Neural crest cell (in vitro differentiated cells): ENCODE measurements at regions not wholly inside any gene's neighbourhood (a gene's known extent, or its start where the extent isn't known, plus 50 kb on each side); places are given as distances from the start of the nearest gene placed in this dataset.
"Not testable (repeated sequence)": the region's sequence is repeated elsewhere in the genome, so short reads cannot be mapped to it uniquely, and the experiment has no call there.

ENCODE experiments used
- DNase-seq: peaks from one replicate; pipeline ENCODE4 v3.0.0; 2021; ENCODE audit warnings: low read depth, mixed read lengths, low spot score
- H3K27ac Mint-ChIP-seq: one replicate; pipeline ENCODE4 v1.8.0; 2021; ENCODE audit warnings: mild to moderate bottlenecking, mixed read lengths; ENCODE audit not compliant: unreplicated experiment
- H3K27me3 Mint-ChIP-seq: 2 replicates; pipeline ENCODE4 v1.8.0; 2021; ENCODE audit warnings: low read depth, mild to moderate bottlenecking, mixed read lengths
- H3K36me3 Mint-ChIP-seq: 2 replicates; pipeline ENCODE4 v1.8.0; 2021; ENCODE audit warnings: low read depth, mild to moderate bottlenecking, mixed read lengths
- H3K4me1 Mint-ChIP-seq: 2 replicates; pipeline ENCODE4 v1.8.0; 2021; ENCODE audit warnings: mixed read lengths
- H3K4me3 Mint-ChIP-seq: one replicate; pipeline ENCODE4 v1.8.0; 2021; ENCODE audit warnings: mild to moderate bottlenecking, mixed read lengths
- H3K9me3 Mint-ChIP-seq: 2 replicates; pipeline ENCODE4 v1.8.0; 2021; ENCODE audit warnings: mixed read lengths
- CTCF ChIP-seq: fragments of 200-600 bp; sonication (generic); conservative IDR thresholded peaks from 2 replicates; pipeline ENCODE4 v1.5.0; 2021; ENCODE audit warnings: antibody characterized with exemption, mild to moderate bottlenecking

- H3K4me1 Mint-ChIP-seq, H3K4me3 Mint-ChIP-seq, H3K27ac Mint-ChIP-seq, H3K27me3 Mint-ChIP-seq, DNase-seq, H3K36me3 Mint-ChIP-seq, H3K9me3 Mint-ChIP-seq: not testable (repeated sequence)
These were observed 55.3 kb downstream of the BBS10 start for GRCh38 chr12:76292891-76293290.

- H3K27ac Mint-ChIP-seq, result peak overlapping the region; percentile 36
- H3K9me3 Mint-ChIP-seq, H3K4me1 Mint-ChIP-seq, DNase-seq, H3K36me3 Mint-ChIP-seq, H3K4me3 Mint-ChIP-seq, H3K27me3 Mint-ChIP-seq: not testable (repeated sequence)
These were observed 55.9 kb downstream of the BBS10 start for GRCh38 chr12:76292305-76292704.

GRCh38 chr12:76290963-76291859 lies 57.0 kb downstream of the BBS10 start:
- Mint-ChIP-seq H3K9me3 (no peaks in the 10 kb centered on the region), H3K4me3 (no peak overlapping the region), H3K27me3 (no peaks in the 10 kb centered on the region), H3K36me3 (no peaks in the 10 kb centered on the region), H3K4me1 (no peaks in the 10 kb centered on the region), H3K27ac (peak overlapping the region; percentile 48)
- TF ChIP-seq CTCF, result no peak
- no peak for DNase-seq

- no peak overlapping the region for H3K27ac Mint-ChIP-seq
- TF ChIP-seq CTCF, result no peak
- H3K4me3 Mint-ChIP-seq, result no peak overlapping the region
These were observed 60.0 kb downstream of the BBS10 start for GRCh38 chr12:76288218-76288617.

GRCh38 chr12:76284816-76285750 lies 63.1 kb downstream of the BBS10 start:
- Mint-ChIP-seq H3K36me3 (no peaks in the 10 kb centered on the region), H3K4me1 (no peaks in the 10 kb centered on the region), H3K4me3 (no peak overlapping the region), H3K27ac (no peak overlapping the region), H3K27me3 (no peaks in the 10 kb centered on the region), H3K9me3 (no peaks in the 10 kb centered on the region)
- DNase-seq, result no peak
- no peak for TF ChIP-seq CTCF

More at GRCh38 chr12:76288218-76288617, 60.0 kb downstream of the BBS10 start:
- no peaks in the 10 kb centered on the region for H3K9me3 Mint-ChIP-seq
- no peaks in the 10 kb centered on the region for H3K36me3 Mint-ChIP-seq
- no peak for DNase-seq
- no peaks in the 10 kb centered on the region for H3K4me1 Mint-ChIP-seq
- no peaks in the 10 kb centered on the region for H3K27me3 Mint-ChIP-seq

- Mint-ChIP-seq H3K4me1 (no peaks in the 10 kb centered on the region), H3K27me3 (no peaks in the 10 kb centered on the region), H3K4me3 (no peak overlapping the region), H3K9me3 (no peaks in the 10 kb centered on the region), H3K36me3 (no peaks in the 10 kb centered on the region), H3K27ac (no peak overlapping the region)
- DNase-seq, result no peak
- TF ChIP-seq CTCF, result no peak
These were observed 65.5 kb downstream of the BBS10 start for GRCh38 chr12:76282744-76283143.
